OCI-LY7 (cell line): ENCODE measurements at regions not wholly inside any gene's neighbourhood (a gene's known extent, or its start where the extent isn't known, plus 50 kb on each side); places are given as distances from the start of the nearest gene placed in this dataset.
"Not testable (repeated sequence)": the region's sequence is repeated elsewhere in the genome, so short reads cannot be mapped to it uniquely, and the experiment has no call there.

ENCODE experiments used
- BruUV-seq: library from RNA; stranded (reverse); fragments of 400-500 nt; replicated peaks from 2 replicates; lab custom pipeline; 2021; lab: Mats Ljungman, UMichigan
- CTCF ChIA-PET: fragments of 300-600 bp; sonication (Branson Sonifier 250); formaldehyde crosslinking; loops from one replicate; lab custom pipeline; 2022; ENCODE audit warnings: antibody characterized with exemption; ENCODE audit not compliant: unreplicated experiment; lab: Charles Lee
- POLR2A ChIA-PET: fragments of 300-600 bp; sonication (Branson Sonifier 250); formaldehyde crosslinking; loops from one replicate; lab custom pipeline; 2022; ENCODE audit warnings: antibody characterized with exemption; lab: Charles Lee
- DNase-seq: peaks from one replicate; pipeline ENCODE4 v3.0.0-alpha.2; 2015; ENCODE audit warnings: low spot score
- H2AFZ ChIP-seq: fragments of 200-600 bp; sonication (generic), shearing (Covaris generic); 2 replicates; pipeline ENCODE4 v1.6.1; 2014; ENCODE audit warnings: mild to moderate bottlenecking, antibody characterized with exemption, low read length, moderate library complexity
- H3K27ac ChIP-seq: fragments of 200-600 bp; sonication (generic); 2 replicates; pipeline ENCODE4 v1.5.1; 2014; ENCODE audit warnings: mixed run types, low read depth, mild to moderate bottlenecking, moderate library complexity, low read length, inconsistent platforms; ENCODE audit not compliant: poor library complexity, severe bottlenecking
- H3K36me3 ChIP-seq: fragments of 200-600 bp; sonication (generic); 2 replicates; pipeline ENCODE4 v1.6.1; 2014; ENCODE audit warnings: mild to moderate bottlenecking, antibody characterized with exemption, low read length, moderate library complexity, mixed read lengths; ENCODE audit not compliant: insufficient read depth
- H3K4me1 ChIP-seq: fragments of 200-600 bp; sonication (generic); 2 replicates; pipeline ENCODE4 v1.5.1; 2014; ENCODE audit warnings: mild to moderate bottlenecking, low read length; ENCODE audit not compliant: insufficient read depth, poor library complexity, severe bottlenecking
- H3K4me2 ChIP-seq: fragments of 200-600 bp; sonication (generic); 2 replicates; pipeline ENCODE4 v1.6.1; 2014; ENCODE audit warnings: mild to moderate bottlenecking, low read length
- H3K4me3 ChIP-seq: fragments of 200-600 bp; sonication (generic); 2 replicates; pipeline ENCODE4 v1.5.1; 2014; ENCODE audit warnings: mild to moderate bottlenecking, low read depth, low read length; ENCODE audit not compliant: poor library complexity, severe bottlenecking
- H3K79me2 ChIP-seq: fragments of 200-600 bp; sonication (generic); 2 replicates; pipeline ENCODE4 v1.6.1; 2016; ENCODE audit warnings: low read depth, mild to moderate bottlenecking, low read length, moderate library complexity, mixed read lengths; ENCODE audit not compliant: insufficient read depth
- H3K9me2 ChIP-seq: fragments of 200-600 bp; sonication (generic); 2 replicates; pipeline ENCODE4 v1.6.1; 2016; ENCODE audit warnings: mild to moderate bottlenecking, low read length, mixed read lengths; ENCODE audit not compliant: insufficient read depth
- H3K9me3 ChIP-seq: fragments of 200-600 bp; sonication (generic); 2 replicates; pipeline ENCODE4 v1.6.1; 2014; ENCODE audit warnings: mild to moderate bottlenecking, mixed run types, low read length, mixed read lengths
- H4K20me1 ChIP-seq: fragments of 200-600 bp; sonication (generic); 2 replicates; pipeline ENCODE4 v1.6.1; 2014; ENCODE audit warnings: mild to moderate bottlenecking, antibody characterized with exemption, low read length, moderate library complexity, mixed read lengths; ENCODE audit not compliant: insufficient read depth
- EZH2phosphoT487 ChIP-seq: fragments of 200-600 bp; sonication (generic); IDR thresholded peaks from 2 replicates; pipeline ENCODE4 v1.6.1; 2018; ENCODE audit warnings: low read depth, borderline replicate concordance, mild to moderate bottlenecking, mixed run types, antibody characterized with exemption, low read length, moderate library complexity, mixed read lengths
- intact Hi-C: fragments of 100-400 bp; cut with micrococcal nuclease; formaldehyde crosslinking; loops from one replicate; pipeline ENCODE4 v1.10.0; 2022; ENCODE audit not compliant: unreplicated experiment
- TF ChIP-seq, protein P1 (sequence below): fragments of 200-600 bp; sonication (generic); conservative IDR thresholded peaks from 2 replicates; pipeline ENCODE4 v1.5.1; 2014; ENCODE audit warnings: mild to moderate bottlenecking, antibody characterized with exemption, low read length, moderate library complexity, mixed read lengths

DNA sequence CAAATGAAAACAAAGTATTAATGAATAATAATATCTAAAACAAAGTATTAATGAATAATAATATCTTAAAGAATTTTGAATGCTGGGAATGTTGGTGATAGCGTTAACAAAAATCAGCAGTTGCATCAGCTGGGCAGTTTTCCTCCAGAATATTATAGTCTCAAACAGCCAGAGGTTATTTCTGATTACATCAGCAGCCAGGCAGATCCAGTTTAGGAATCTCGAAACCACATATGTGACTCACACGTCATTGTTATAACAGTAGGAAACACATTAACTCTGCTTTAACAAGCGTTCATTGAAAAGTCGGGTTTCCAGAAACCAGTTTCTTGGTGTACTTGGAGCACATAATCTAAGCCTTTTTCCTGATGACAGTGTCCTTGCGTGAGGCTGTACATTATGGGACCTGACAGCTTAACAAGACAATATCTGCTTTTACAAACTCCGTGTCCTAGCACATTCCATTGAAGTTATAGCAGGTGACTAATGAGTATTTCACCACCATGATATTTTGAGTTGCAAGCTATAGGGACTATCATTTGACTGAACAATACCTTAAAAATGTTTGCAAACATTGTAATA, 559.5 kb upstream of the KLF4 start:
- H3K4me3 ChIP-seq, result no peak overlapping the region
- no peaks in the 10 kb centered on the region for H3K4me1 ChIP-seq
- POLR2A ChIA-PET, result interaction anchor here (0.8 kb wide), 1 partner anchor 13 kb away, joined by 3 read pairs; no protein-coding TSS in a partner anchor
- H4K20me1 ChIP-seq, result no peaks in the 10 kb centered on the region
- DNase-seq, result no peak
- H3K27ac ChIP-seq, result no peak overlapping the region
- H3K4me2 ChIP-seq, result no peak overlapping the region
- no peaks in the 10 kb centered on the region for H3K36me3 ChIP-seq
- no TSS peak for BruUV-seq
- no peaks in the 10 kb centered on the region for H3K79me2 ChIP-seq
- 0 out of 2 replicates have a peak, but pooled peaks cover under 1% of the 10 kb centered on the region for H3K9me3 ChIP-seq
- TF ChIP-seq EZH2phosphoT487, result no peak
- TF ChIP-seq, protein P1, sequence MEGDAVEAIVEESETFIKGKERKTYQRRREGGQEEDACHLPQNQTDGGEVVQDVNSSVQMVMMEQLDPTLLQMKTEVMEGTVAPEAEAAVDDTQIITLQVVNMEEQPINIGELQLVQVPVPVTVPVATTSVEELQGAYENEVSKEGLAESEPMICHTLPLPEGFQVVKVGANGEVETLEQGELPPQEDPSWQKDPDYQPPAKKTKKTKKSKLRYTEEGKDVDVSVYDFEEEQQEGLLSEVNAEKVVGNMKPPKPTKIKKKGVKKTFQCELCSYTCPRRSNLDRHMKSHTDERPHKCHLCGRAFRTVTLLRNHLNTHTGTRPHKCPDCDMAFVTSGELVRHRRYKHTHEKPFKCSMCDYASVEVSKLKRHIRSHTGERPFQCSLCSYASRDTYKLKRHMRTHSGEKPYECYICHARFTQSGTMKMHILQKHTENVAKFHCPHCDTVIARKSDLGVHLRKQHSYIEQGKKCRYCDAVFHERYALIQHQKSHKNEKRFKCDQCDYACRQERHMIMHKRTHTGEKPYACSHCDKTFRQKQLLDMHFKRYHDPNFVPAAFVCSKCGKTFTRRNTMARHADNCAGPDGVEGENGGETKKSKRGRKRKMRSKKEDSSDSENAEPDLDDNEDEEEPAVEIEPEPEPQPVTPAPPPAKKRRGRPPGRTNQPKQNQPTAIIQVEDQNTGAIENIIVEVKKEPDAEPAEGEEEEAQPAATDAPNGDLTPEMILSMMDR, result no peak
- no peak overlapping the region for H2AFZ ChIP-seq
- CTCF ChIA-PET, result no interaction called here
- no peaks in the 10 kb centered on the region for H3K9me2 ChIP-seq
- intact Hi-C loops, result no loop called here

DNA sequence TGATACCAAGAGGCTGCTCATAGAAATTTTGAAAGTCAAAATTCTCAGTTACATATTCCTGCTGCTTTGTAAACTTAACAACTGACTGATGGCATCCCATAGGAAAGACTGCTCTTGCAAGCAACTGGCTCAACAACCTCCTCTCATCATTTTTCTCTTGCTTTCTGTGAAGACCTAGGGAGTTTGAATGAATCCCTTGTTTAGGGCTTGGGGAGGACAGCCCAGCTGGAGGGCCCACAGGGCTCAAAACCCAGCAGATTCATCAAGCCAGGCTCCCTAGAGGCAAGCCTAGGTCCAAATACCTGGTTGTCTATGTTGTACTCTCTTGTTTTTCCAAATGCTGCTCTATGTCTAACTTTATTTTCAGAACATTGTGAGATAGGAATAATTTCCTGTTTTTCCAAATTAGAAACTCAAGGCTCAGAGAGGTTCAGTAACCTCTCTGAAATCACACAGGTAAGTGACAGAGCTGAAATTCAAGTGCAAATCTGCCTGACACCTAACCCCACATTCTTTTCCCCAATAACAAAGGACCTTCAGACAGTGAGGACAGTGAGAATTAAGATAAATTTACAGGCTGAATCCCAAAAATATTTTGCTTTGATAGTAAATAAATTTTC, 558.9 kb upstream of the KLF4 start:
- H3K36me3 ChIP-seq, result no peaks in the 10 kb centered on the region
- no peak overlapping the region for H3K27ac ChIP-seq
- DNase-seq, result no peak
- H3K79me2 ChIP-seq, result no peaks in the 10 kb centered on the region
- H3K9me2 ChIP-seq, result no peaks in the 10 kb centered on the region
- peaks cover 6% of the 10 kb centered on the region; the same call in 1 of the 2 replicates for H3K9me3 ChIP-seq
- H3K4me3 ChIP-seq, result no peak overlapping the region
- H3K4me1 ChIP-seq, result no peaks in the 10 kb centered on the region
- H4K20me1 ChIP-seq, result no peaks in the 10 kb centered on the region
- H3K4me2 ChIP-seq, result no peak overlapping the region
- no peak for TF ChIP-seq EZH2phosphoT487
- TF ChIP-seq, protein P1, result no peak
- POLR2A ChIA-PET, result interaction anchor here (0.8 kb wide), 1 partner anchor 13 kb away, joined by 3 read pairs; no protein-coding TSS in a partner anchor
- no TSS peak for BruUV-seq
- intact Hi-C loops, result no loop called here
- CTCF ChIA-PET, result no interaction called here
- H2AFZ ChIP-seq, result no peak overlapping the region

DNA sequence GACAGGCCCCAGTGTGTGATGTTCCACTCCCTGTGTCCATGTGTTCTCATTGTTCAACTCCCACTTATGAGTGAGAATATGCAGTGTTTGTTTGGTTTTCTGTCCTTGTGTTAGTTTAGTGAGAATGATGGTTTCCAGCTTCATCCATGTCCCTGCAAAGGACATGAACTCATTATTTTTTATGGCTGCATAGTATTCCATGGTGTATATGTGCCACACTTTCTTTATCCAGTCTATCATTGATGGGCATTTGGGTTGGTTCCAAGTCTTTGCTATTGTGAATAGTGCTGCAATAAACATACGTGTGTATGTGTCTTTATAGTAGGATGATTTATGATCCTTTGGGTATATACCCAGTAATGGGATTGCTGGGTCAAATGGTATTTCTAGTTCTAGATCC, 558.2 kb upstream of the KLF4 start:
- H4K20me1 ChIP-seq, H3K36me3 ChIP-seq, H3K79me2 ChIP-seq, POLR2A ChIA-PET, intact Hi-C loops, H3K9me2 ChIP-seq, H3K4me2 ChIP-seq, BruUV-seq, CTCF ChIA-PET, H2AFZ ChIP-seq, H3K27ac ChIP-seq, H3K4me3 ChIP-seq, H3K4me1 ChIP-seq, DNase-seq, H3K9me3 ChIP-seq: not testable (repeated sequence)
